H1 (cell line): ENCODE measurements at regions not wholly inside any gene's neighbourhood (a gene's known extent, or its start where the extent isn't known, plus 50 kb on each side); places are given as distances from the start of the nearest gene placed in this dataset.

ENCODE experiments used
- EP300 ChIP-seq, 2 experiments: IDR thresholded peaks; 1 replicate in 1 of 2; 2 replicates in 1 of 2; pipeline ENCODE4 v1.6.1; 2011 to 2012; ENCODE audit warnings: low read depth in 2 of 2, low read length in 2 of 2, mild to moderate bottlenecking in 2 of 2, borderline replicate concordance in 1 of 2, inconsistent platforms in 1 of 2, moderate library complexity in 1 of 2
- EZH2 ChIP-seq: fragments of 200-600 bp; sonication (generic); IDR thresholded peaks from 2 replicates; pipeline ENCODE4 v1.7.1; 2012; ENCODE audit warnings: low read depth, mild to moderate bottlenecking, moderate library complexity, low read length, inconsistent platforms; ENCODE audit not compliant: severe bottlenecking
- HDAC2 ChIP-seq, 2 experiments: fragments of 300-600 bp in 1 of 2; sonication (generic) in 1 of 2; IDR thresholded peaks; 2 replicates each; pipeline ENCODE4 v1.6.1; 2011 to 2012; ENCODE audit warnings: low read depth in 2 of 2, low read length in 2 of 2, mild to moderate bottlenecking in 2 of 2, moderate library complexity in 2 of 2, borderline replicate concordance in 1 of 2, inconsistent platforms in 1 of 2

- TF ChIP-seq EP300 (IDR thresholded peaks at IDR 0.05; ENCODE audit: borderline replicate concordance in 1 of 2, low read depth in 2 of 2, low read length in 2 of 2) (no peak), HDAC2 (IDR thresholded peaks at IDR 0.05; ENCODE audit: borderline replicate concordance in 1 of 2, low read depth in 2 of 2, low read length in 2 of 2) (no peak), EZH2 (no peak)
Observed at GRCh38 chr18:70411307-70411706, 122.5 kb downstream of the SOCS6 start.
